HCT116 (cell line): ENCODE measurements at regions not wholly inside any gene's neighbourhood (a gene's known extent, or its start where the extent isn't known, plus 50 kb on each side); places are given as distances from the start of the nearest gene placed in this dataset.

ENCODE experiments used
- ATAC-seq: fragments of 200-7000 bp; cut with Tn5 transposase; 2 replicates; pipeline ENCODE4 v1.9.1; 2020; ENCODE audit warnings: mild to moderate bottlenecking, moderate library complexity
- BruUV-seq: library from RNA; stranded (reverse); fragments of 400-500 nt; replicated peaks from 2 replicates; lab custom pipeline; 2021; lab: Mats Ljungman, UMichigan
- CTCF ChIA-PET: fragments of 300-600 bp; sonication (Branson Sonifier 250); formaldehyde crosslinking; loops from one replicate; lab custom pipeline; 2021; ENCODE audit warnings: antibody characterized with exemption; lab: Charles Lee
- POLR2A ChIA-PET: fragments of 300-600, 350-600 bp; sonication (Branson Sonifier 250); formaldehyde crosslinking; loops from one replicate; lab custom pipeline; 2021; ENCODE audit warnings: antibody characterized with exemption; lab: Charles Lee
- RAD21 ChIA-PET, 2 experiments: fragments of 300-600 bp; sonication (Branson Sonifier 250); formaldehyde crosslinking; loops; one replicate each; lab custom pipeline; 2023; ENCODE audit warnings: low total read pairs in 2 of 2; ENCODE audit not compliant: uncharacterized antibody in 2 of 2, unreplicated experiment in 2 of 2, low non-redundant PET in 1 of 2; lab: Charles Lee
- DNase-seq: peaks from one replicate; pipeline ENCODE4 v3.0.0-alpha.2; 2010; ENCODE audit warnings: low read depth, low spot score
- H2AFZ ChIP-seq: fragments of 200-600 bp; shearing (Covaris generic), sonication (generic); 2 replicates; pipeline ENCODE4 v1.6.1; 2017; ENCODE audit warnings: low read depth, mixed run types, mixed read lengths, antibody characterized with exemption, low read length; ENCODE audit not compliant: poor library complexity, severe bottlenecking
- H3K27ac ChIP-seq: 2 replicates; pipeline ENCODE4 v1.5.1; 2012; ENCODE audit warnings: low read depth, low read length
- H3K27me3 ChIP-seq: fragments of 200-600 bp; sonication (generic); 2 replicates; pipeline ENCODE4 v1.6.1; 2016; ENCODE audit warnings: mixed run types, low read length, mixed read lengths; ENCODE audit not compliant: insufficient read depth
- H3K36me3 ChIP-seq, 2 experiments: fragments of 200-500 bp in 1 of 2; fragments of 200-600 bp in 1 of 2; sonication (Bioruptor generic) in 1 of 2; sonication (generic) in 1 of 2; 2 replicates each; pipeline versions ENCODE4 v1.5.1 to v1.6.1; 2014 to 2016; ENCODE audit warnings: low read length in 2 of 2, inconsistent platforms in 1 of 2, mixed read lengths in 1 of 2, mixed run types in 1 of 2; ENCODE audit not compliant: insufficient read depth in 2 of 2, control insufficient read depth in 1 of 2
- H3K4me1 ChIP-seq, 2 experiments: fragments of 200-600 bp in 1 of 2; sonication (generic) in 1 of 2; 2 replicates each; pipeline versions ENCODE4 v1.5.1 to v1.6.1; 2012 to 2017; ENCODE audit warnings: low read length in 2 of 2, inconsistent platforms in 1 of 2, mild to moderate bottlenecking in 1 of 2, mixed read lengths in 1 of 2, mixed run types in 1 of 2, moderate library complexity in 1 of 2; ENCODE audit not compliant: insufficient read depth in 2 of 2, control insufficient read depth in 1 of 2
- H3K4me2 ChIP-seq: fragments of 200-600 bp; sonication (generic); 2 replicates; pipeline ENCODE4 v1.6.1; 2017; ENCODE audit warnings: mixed run types, low read length, mixed read lengths
- H3K4me3 ChIP-seq, 2 experiments: fragments of 200-600 bp in 1 of 2; sonication (generic) in 1 of 2; replicated peaks in 1 of 2; 2 replicates each; pipeline ENCODE4 v1.5.1; 2011 to 2016; ENCODE audit warnings: low read length in 2 of 2, control low read depth in 1 of 2, low read depth in 1 of 2, mild to moderate bottlenecking in 1 of 2, mixed read lengths in 1 of 2, mixed run types in 1 of 2
- H3K79me2 ChIP-seq: fragments of 200-600 bp; sonication (generic); 2 replicates; pipeline ENCODE4 v1.6.1; 2017; ENCODE audit warnings: mild to moderate bottlenecking, mixed run types, low read length, moderate library complexity, mixed read lengths; ENCODE audit not compliant: insufficient read depth
- H3K9ac ChIP-seq: fragments of 200-600 bp; sonication (generic); 2 replicates; pipeline ENCODE4 v1.6.1; 2016; ENCODE audit warnings: low read length, mixed read lengths
- H3K9me2 ChIP-seq: fragments of 200-600 bp; sonication (generic), shearing (Covaris generic); 2 replicates; pipeline ENCODE4 v1.6.1; 2017; ENCODE audit warnings: mixed run types, mild to moderate bottlenecking, moderate library complexity; ENCODE audit not compliant: insufficient read depth
- H3K9me3 ChIP-seq, 2 experiments: fragments of 200-500 bp in 1 of 2; fragments of 200-600 bp in 1 of 2; sonication (Bioruptor generic) in 1 of 2; sonication (generic) in 1 of 2; 2 replicates each; pipeline ENCODE4 v1.6.1; 2014 to 2017; ENCODE audit warnings: low read length in 2 of 2, mixed read lengths in 2 of 2, inconsistent platforms in 1 of 2, low read depth in 1 of 2, mild to moderate bottlenecking in 1 of 2, mixed run types in 1 of 2, moderate library complexity in 1 of 2; ENCODE audit not compliant: control insufficient read depth in 1 of 2, insufficient read depth in 1 of 2
- H4K20me1 ChIP-seq: fragments of 200-600 bp; sonication (generic), shearing (Covaris generic); 2 replicates; pipeline ENCODE4 v1.6.1; 2017; ENCODE audit warnings: mixed run types, mild to moderate bottlenecking, moderate library complexity; ENCODE audit not compliant: insufficient read depth
- ATF3 ChIP-seq: IDR thresholded peaks from 2 replicates; pipeline ENCODE4 v1.6.1; 2012
- CBX3 ChIP-seq: IDR thresholded peaks from 2 replicates; pipeline ENCODE4 v1.6.1; 2012; ENCODE audit warnings: low read depth
- MAX ChIP-seq: IDR thresholded peaks from 2 replicates; pipeline ENCODE4 v1.6.1; 2012
- TCF7L2 ChIP-seq: IDR thresholded peaks from 2 replicates; pipeline ENCODE4 v1.7.0; 2011; ENCODE audit warnings: borderline replicate concordance, inconsistent platforms; ENCODE audit not compliant: insufficient read depth, insufficient read length; ENCODE audit errors: extremely low read depth
- YY1 ChIP-seq: IDR thresholded peaks from 2 replicates; pipeline ENCODE4 v1.6.1; 2011; ENCODE audit warnings: low read length, low read depth, moderate library complexity, mild to moderate bottlenecking; ENCODE audit not compliant: insufficient replicate concordance; ENCODE audit errors: extremely low read depth
- ZBTB33 ChIP-seq: IDR thresholded peaks from 2 replicates; pipeline ENCODE4 v1.6.1; 2011; ENCODE audit warnings: mild to moderate bottlenecking, low read length, moderate library complexity; ENCODE audit not compliant: insufficient replicate concordance; ENCODE audit errors: extremely low read depth
- ZNF274 ChIP-seq: fragments of 200-500 bp; sonication (Bioruptor generic); IDR thresholded peaks from 2 replicates; pipeline ENCODE4 v1.6.1; 2014; ENCODE audit warnings: mild to moderate bottlenecking, low read depth, low read length, inconsistent platforms
- intact Hi-C: fragments of 100-400 bp; cut with micrococcal nuclease; formaldehyde crosslinking; loops from 2 replicates; pipeline ENCODE4 v1.10.0; 2022

GRCh38 chr7:24404315-24404714 lies 120.3 kb downstream of the NPY start:
- H3K4me2 ChIP-seq = no peak overlapping the region
- H4K20me1 ChIP-seq = no peaks in the 10 kb centered on the region
- ChIA-PET RAD21 (no interaction called here), CTCF (no interaction called here), POLR2A (no interaction called here)
- no peak overlapping the region for H3K27ac ChIP-seq
- H3K4me3 ChIP-seq = no peak overlapping the region
- BruUV-seq = no TSS peak
- intact Hi-C loops = loop anchor here (5.0 kb wide), 2 partner anchors 183 to 318 kb away; no protein-coding TSS in a partner anchor
- TF ChIP-seq MAX = no peak
- TF ChIP-seq ATF3 = no peak
- TF ChIP-seq ZNF274 = no peak
- TF ChIP-seq TCF7L2 = no peak
- no peak for TF ChIP-seq ZBTB33
- no peak for TF ChIP-seq YY1
- TF ChIP-seq CBX3 = no peak
- H3K4me1 ChIP-seq = peaks cover 0 to 4% of the 10 kb centered on the region in 2 experiments; a peak in 2 of 4 replicates
- no peak for ATAC-seq
- no peaks in the 10 kb centered on the region for H3K79me2 ChIP-seq
- no peaks in the 10 kb centered on the region; the same call in 1 of the 2 replicates for H3K27me3 ChIP-seq
- H3K9me3 ChIP-seq = no peaks in the 10 kb centered on the region
- no peaks in the 10 kb centered on the region for H3K36me3 ChIP-seq
- H2AFZ ChIP-seq = no peak overlapping the region
- H3K9me2 ChIP-seq = no peaks in the 10 kb centered on the region
- H3K9ac ChIP-seq = no peak overlapping the region
- DNase-seq = no peak
